Stimulated activated naive CD8-positive, alpha-beta T cell treated with anti-CD3 and anti-CD28 coated beads, Interleukin-15, Interleukin-2, amounts not matched to agents 100 ng/mL and 50 ng/mL, for 24 hours (primary cell): ENCODE measurements at regions not wholly inside any gene's neighbourhood (a gene's known extent, or its start where the extent isn't known, plus 50 kb on each side); places are given as distances from the start of the nearest gene placed in this dataset.
"Not testable (repeated sequence)": the region's sequence is repeated elsewhere in the genome, so short reads cannot be mapped to it uniquely, and the experiment has no call there.

Source experiments
- H3K27ac Mint-ChIP-seq: one replicate; pipeline ENCODE4 v1.8.0; 2021; ENCODE audit warnings: mild to moderate bottlenecking, mixed read lengths
- H3K27me3 Mint-ChIP-seq: one replicate; pipeline ENCODE4 v1.8.0; 2021; ENCODE audit warnings: mixed read lengths
- H3K36me3 Mint-ChIP-seq: one replicate; pipeline ENCODE4 v1.8.0; 2021; ENCODE audit warnings: low read depth, mixed read lengths
- H3K4me1 Mint-ChIP-seq: one replicate; pipeline ENCODE4 v1.8.0; 2021; ENCODE audit warnings: low read depth, mixed read lengths
- H3K4me3 Mint-ChIP-seq: one replicate; pipeline ENCODE4 v1.8.0; 2021; ENCODE audit warnings: mild to moderate bottlenecking, mixed read lengths
- H3K9me3 Mint-ChIP-seq: one replicate; pipeline ENCODE4 v1.8.0; 2021; ENCODE audit warnings: mixed read lengths

DNA sequence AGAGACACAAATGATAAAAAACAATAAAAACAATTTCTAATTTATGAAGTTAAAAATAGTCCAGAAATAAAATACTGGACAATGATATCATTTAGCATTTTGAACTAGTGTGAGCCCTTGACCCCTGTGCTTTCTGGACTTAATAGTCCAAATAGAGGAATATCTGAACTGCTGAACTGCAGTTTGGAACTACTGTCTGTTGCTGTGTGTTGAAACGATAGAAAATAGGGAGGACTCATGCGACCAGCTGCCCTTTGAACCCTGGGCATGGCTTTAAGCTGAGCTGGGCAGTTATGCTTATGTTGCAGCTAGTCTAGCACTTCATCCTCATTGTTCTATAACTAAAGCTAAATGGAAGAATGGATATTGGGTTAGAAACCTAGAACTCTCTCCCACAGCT, 99.5 kb downstream of the FMR1NB start:
- no peaks in the 10 kb centered on the region for H3K27me3 Mint-ChIP-seq
- no peaks in the 10 kb centered on the region for H3K36me3 Mint-ChIP-seq
- H3K4me3 Mint-ChIP-seq: no peak overlapping the region
- H3K27ac Mint-ChIP-seq: no peak overlapping the region
- no peaks in the 10 kb centered on the region for H3K4me1 Mint-ChIP-seq
- H3K9me3 Mint-ChIP-seq: no peaks in the 10 kb centered on the region

DNA sequence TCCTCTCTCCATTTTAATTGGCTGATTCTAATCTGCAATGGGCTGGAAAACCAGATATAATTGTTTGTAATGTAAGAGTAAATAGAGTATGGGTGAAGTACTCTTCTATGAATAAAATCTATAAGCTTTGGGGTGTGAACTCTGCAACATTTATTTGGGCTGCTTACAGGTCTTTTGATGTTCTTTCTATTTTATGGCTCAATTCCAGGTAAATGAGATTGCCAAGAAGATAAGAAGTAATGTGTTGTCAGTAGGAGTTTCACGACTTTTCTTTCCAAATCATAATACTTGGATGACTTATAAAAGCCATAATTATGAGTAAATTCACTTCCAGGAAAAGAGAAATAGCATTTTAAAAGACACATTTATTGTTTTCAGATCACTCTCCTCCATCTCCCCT, 103.5 kb downstream of the FMR1NB start:
- H3K4me3 Mint-ChIP-seq: no peak overlapping the region

DNA sequence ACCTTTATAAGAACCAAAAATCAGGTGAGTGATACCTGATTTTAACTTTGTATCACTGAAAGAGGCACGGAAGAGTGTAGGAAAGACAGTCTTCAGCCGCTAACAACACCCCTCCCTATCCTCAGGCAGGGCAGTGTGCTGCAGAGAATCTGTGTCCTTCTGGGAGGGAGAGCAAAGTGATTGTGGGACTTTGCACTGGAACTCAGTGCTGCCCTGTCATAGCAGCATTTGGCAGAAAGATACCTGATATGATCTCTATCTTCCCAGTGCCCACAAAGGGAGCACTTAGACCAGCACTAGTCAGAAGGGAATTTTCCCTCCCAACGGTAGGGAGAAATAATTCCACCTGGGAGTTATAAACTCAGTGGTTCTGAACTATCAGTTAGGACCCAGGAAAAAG, 139.0 kb downstream of the FMR1NB start:
- Mint-ChIP-seq H3K27me3 (no peaks in the 10 kb centered on the region), H3K4me1 (no peaks in the 10 kb centered on the region), H3K27ac (no peak overlapping the region), H3K4me3 (no peak overlapping the region), H3K9me3 (no peaks in the 10 kb centered on the region), H3K36me3 (no peaks in the 10 kb centered on the region)

More for the DNA sequence above, 103.5 kb downstream of the FMR1NB start:
- Mint-ChIP-seq H3K36me3 (no peaks in the 10 kb centered on the region), H3K9me3 (no peaks in the 10 kb centered on the region), H3K27me3 (no peaks in the 10 kb centered on the region), H3K27ac (no peak overlapping the region), H3K4me1 (no peaks in the 10 kb centered on the region)

DNA sequence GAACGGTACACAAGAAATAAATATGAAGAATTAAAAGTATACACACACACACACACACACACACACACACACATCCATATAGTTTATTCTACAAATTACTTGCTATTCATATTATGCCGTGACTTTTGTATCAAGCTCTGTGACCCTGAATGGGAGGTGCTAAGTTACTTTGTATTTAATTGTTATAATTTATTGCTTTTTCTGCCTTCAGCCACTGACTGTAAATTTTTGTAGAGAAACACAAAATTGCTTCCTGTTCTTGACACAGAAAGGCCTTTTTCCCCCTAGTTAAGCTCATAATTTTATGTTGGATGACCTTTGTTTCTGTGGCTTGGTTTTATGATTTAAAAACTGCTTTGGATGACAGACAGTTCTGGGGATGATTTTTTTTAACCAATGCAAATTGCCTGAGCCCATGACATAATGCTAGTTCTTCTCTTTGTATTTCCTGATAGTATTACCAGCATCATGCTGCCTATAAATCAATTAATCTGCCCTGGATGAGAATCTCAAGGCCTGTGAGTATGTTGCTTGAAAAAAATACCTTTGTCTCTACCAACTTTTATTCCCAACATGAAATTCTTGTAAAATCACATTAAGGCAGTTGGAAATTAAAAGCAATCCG, 140.0 kb downstream of the FMR1NB start:
- Mint-ChIP-seq H3K9me3 (no peaks in the 10 kb centered on the region), H3K4me3 (no peak overlapping the region), H3K36me3 (no peaks in the 10 kb centered on the region), H3K27me3 (no peaks in the 10 kb centered on the region), H3K27ac (no peak overlapping the region), H3K4me1 (no peaks in the 10 kb centered on the region)

DNA sequence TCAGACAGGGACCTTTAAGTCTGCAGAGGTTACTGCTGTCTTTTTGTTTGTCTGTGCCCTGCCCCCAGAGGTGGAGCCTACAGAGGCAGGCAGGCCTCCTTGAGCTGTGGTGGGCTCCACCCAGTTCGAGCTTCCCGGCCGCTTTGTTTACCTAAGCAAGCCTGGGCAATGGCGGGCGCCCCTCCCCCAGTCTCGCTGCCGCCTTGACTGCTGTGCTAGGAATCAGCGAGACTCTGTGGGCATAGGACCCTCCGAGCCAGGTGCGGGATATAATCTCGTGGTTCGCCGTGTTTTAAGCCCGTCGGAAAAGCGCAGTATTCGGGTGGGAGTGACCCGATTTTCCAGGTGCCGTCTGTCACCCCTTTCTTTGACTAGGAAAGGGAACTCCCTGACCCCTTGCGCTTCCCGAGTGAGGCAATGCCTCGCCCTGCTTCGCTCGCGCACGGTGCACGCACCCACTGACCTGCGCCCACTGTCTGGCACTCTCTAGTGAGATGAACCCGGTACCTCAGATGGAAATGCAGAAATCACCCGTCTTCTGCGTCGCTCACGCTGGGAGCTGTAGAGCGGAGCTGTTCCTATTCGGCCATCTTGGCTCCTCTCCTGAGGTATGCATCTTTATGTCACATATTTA, 147.9 kb downstream of the FMR1NB start:
- not testable (repeated sequence) for H3K36me3 Mint-ChIP-seq, H3K4me3 Mint-ChIP-seq, H3K9me3 Mint-ChIP-seq, H3K27ac Mint-ChIP-seq, H3K4me1 Mint-ChIP-seq, H3K27me3 Mint-ChIP-seq

DNA sequence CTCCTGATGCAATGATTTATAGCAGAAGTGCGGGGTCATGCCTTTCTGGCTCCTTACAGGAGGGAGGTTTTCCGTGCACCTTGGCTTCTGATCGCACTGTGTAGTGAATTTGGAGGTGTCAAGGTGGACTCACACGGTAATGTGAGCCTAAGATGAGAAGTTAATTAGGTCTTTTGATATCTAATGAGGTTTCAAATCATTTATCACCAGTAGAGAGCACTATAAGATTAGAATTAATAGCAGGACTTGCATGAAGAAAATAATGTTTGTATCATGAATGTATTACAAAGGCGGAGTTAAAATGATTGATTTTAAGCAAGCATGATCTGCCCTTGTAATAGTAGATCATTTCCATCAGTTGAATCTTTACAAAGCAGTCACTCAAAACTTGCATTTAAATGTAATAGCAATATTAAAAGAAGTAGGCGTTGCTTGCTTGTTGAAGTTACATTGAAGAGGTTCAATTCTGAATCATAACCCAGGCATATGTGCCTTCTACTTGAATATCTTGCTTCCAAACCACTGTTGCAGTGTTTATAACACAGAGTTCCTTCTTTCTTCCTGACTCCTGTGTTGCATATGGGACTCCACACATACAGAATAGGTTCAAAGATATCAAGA, 152.1 kb downstream of the FMR1NB start:
- no peaks in the 10 kb centered on the region for H3K36me3 Mint-ChIP-seq
- no peaks in the 10 kb centered on the region for H3K27me3 Mint-ChIP-seq
- H3K4me3 Mint-ChIP-seq: no peak overlapping the region
- H3K4me1 Mint-ChIP-seq: no peaks in the 10 kb centered on the region
- H3K9me3 Mint-ChIP-seq: no peaks in the 10 kb centered on the region
- no peak overlapping the region for H3K27ac Mint-ChIP-seq

DNA sequence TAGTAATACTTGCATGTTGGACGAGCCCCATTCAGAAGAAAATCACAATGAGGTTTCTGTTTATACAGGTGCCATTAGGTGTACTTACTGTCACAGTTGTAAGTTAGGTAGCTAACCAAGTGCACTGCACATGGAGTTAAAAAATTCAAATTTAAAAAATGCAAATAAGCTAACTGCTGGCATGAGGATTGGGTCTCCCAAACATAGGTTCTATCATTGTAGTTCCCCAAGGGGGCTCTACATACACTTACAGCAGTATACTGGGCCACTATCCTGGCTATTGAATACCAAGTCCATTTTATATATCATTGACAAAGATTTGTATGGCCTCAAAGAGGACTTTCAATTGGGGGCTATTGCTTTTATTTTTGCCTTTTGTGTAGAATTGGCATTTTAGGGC, 153.4 kb downstream of the FMR1NB start:
- H3K4me1 Mint-ChIP-seq: no peaks in the 10 kb centered on the region
- H3K27me3 Mint-ChIP-seq: no peaks in the 10 kb centered on the region
- no peak overlapping the region for H3K4me3 Mint-ChIP-seq
- no peak overlapping the region for H3K27ac Mint-ChIP-seq
- no peaks in the 10 kb centered on the region for H3K36me3 Mint-ChIP-seq
- H3K9me3 Mint-ChIP-seq: no peaks in the 10 kb centered on the region

DNA sequence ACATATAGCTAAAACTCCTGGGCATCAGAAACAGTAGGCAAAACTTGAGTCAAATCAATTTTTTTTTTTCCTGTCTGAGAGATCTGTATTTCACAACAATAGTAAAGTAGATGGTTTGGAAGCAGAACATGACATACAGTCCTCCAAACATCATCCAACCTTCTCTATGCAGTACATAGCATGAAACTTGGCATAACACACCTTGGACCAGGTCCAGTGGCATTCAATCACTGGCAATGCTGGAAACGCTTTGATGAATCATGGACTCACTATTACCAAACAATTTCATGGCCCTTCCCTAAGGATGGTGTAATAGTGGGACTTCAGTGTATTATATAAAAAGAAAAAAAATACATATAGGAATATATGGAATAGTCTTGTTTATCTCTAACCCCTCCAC, 154.6 kb downstream of the FMR1NB start:
- Mint-ChIP-seq H3K4me3 (no peak overlapping the region), H3K27ac (no peak overlapping the region), H3K36me3 (no peaks in the 10 kb centered on the region), H3K4me1 (no peaks in the 10 kb centered on the region), H3K9me3 (no peaks in the 10 kb centered on the region), H3K27me3 (no peaks in the 10 kb centered on the region)

DNA sequence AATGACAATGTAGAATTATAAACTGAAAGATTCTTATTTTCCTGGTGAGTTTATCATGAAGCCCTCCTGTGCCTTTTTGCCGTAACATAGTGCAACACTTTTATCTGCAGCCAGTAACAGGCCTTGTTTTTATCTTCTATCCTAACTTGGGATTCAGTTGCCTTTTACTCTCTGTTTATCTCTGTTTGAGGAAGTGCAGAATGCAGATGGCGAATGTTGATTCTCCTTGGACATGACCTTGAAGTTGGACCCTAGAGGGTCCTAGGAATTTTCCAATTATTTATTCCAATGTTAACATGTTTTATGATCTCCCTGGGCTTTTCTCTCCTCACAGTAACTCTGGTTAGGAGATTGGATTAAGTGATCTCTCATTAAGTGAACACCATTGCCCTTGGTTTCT, 165.0 kb downstream of the FMR1NB start:
- H3K4me3 Mint-ChIP-seq: no peak overlapping the region
- H3K4me1 Mint-ChIP-seq: no peaks in the 10 kb centered on the region
- no peaks in the 10 kb centered on the region for H3K36me3 Mint-ChIP-seq
- no peak overlapping the region for H3K27ac Mint-ChIP-seq
- no peaks in the 10 kb centered on the region for H3K27me3 Mint-ChIP-seq
- no peaks in the 10 kb centered on the region for H3K9me3 Mint-ChIP-seq

DNA sequence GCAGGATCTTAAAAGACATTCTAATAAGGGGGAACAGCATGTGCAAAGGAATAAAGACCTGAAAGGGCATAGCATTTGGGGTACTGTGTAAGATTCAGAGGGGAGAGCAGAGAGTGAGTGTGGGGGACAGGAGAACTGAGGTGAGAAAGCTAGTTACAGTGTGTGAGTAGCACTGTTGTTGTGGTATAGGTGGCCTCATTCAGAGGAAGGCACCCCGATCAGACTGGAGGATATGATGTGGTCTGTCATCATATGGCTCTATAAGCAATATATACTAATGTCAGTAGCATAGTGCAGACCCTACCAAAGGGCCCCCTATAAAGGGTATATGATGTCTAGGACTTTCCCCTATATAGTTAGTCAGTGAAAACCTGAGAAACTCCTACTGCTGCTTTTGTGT, 175.8 kb downstream of the FMR1NB start:
- H3K27me3 Mint-ChIP-seq: no peaks in the 10 kb centered on the region
- no peaks in the 10 kb centered on the region for H3K4me1 Mint-ChIP-seq
- no peak overlapping the region for H3K4me3 Mint-ChIP-seq
- no peak overlapping the region for H3K27ac Mint-ChIP-seq
- H3K9me3 Mint-ChIP-seq: no peaks in the 10 kb centered on the region
- H3K36me3 Mint-ChIP-seq: no peaks in the 10 kb centered on the region

DNA sequence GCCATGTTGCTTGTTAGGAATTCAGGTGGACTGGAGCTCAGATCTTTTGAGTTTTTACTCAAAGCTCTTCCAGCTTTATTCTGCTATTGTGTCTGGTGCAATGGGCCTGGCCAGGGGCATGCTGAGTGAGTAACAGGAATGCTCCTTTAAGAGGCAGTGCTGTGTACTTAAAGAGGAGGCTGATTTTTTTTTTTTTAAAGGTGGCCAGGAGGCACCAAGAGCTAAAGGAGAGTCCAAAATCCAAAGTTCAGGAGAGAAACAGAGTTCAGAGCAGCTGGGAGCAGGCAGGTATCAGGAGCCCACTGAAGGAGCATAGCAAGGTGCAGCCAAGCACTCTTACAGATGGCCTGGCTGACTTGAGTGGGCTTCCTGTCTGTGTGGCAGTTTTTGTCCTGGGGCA, 178.7 kb downstream of the FMR1NB start:
- no peaks in the 10 kb centered on the region for H3K9me3 Mint-ChIP-seq
- no peak overlapping the region for H3K27ac Mint-ChIP-seq
- no peaks in the 10 kb centered on the region for H3K27me3 Mint-ChIP-seq
- no peaks in the 10 kb centered on the region for H3K4me1 Mint-ChIP-seq
- no peak overlapping the region for H3K4me3 Mint-ChIP-seq
- H3K36me3 Mint-ChIP-seq: no peaks in the 10 kb centered on the region

DNA sequence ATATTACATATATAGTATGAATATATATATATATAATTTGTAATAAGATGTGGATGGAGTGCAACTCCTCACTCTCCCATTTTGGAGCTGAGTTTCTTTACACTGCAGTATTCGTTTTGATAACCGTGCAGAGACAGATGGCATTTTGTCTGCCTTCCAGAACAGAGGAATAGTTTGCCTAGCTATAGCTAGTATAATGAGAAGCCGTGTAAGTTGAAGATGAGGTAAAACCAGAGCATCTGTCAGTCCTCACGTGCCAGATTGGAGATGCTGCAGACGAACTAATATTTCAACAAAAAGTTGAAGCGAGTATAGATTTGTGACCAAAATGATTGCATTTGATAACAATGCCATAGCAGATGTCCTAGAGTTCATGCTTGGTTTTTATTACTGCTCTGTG, 180.6 kb downstream of the FMR1NB start:
- H3K4me1 Mint-ChIP-seq: no peaks in the 10 kb centered on the region

DNA sequence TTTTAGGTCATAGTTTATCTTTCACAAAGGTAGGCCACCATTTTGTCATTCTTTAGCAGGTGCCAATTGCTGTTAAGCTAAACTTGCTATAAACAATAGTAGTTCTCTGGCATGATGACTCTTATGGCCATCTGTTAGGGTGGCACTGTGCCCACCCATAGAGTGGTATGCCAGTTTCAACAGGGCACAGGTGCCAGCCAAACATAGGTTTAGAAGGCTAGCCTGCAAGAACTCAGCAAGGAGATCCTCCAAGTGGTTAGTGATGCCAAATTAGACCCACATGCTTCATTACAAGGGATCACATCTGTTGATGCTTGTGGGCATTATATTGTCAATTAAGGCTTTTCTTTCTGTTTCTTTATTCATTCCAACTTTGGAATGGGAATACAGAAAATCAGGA, 204.5 kb downstream of the FMR1NB start:
- Mint-ChIP-seq H3K9me3 (no peaks in the 10 kb centered on the region), H3K27me3 (no peaks in the 10 kb centered on the region), H3K27ac (no peak overlapping the region), H3K4me1 (no peaks in the 10 kb centered on the region), H3K4me3 (no peak overlapping the region), H3K36me3 (no peaks in the 10 kb centered on the region)

More for the DNA sequence above, 180.6 kb downstream of the FMR1NB start:
- Mint-ChIP-seq H3K9me3 (no peaks in the 10 kb centered on the region), H3K36me3 (no peaks in the 10 kb centered on the region), H3K27me3 (no peaks in the 10 kb centered on the region), H3K27ac (no peak overlapping the region), H3K4me3 (no peak overlapping the region)

DNA sequence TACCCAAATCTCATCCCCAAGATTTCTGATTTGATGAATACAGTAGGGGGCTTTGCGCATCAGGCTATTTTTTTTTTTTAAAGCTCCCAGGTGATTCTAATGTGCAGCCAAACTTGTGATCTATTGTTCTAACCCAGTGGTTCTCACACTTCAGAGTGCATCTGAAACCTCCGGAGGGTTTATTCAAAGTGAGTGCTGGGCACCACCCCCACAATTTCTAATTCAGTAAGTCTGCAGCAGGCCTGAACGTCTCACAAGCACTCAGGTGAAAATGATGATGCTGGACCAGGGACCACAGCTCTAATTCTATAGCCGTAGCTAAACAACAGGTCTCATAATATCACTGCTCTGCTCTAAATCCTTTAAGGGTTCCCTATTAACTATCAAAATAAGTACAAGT, 211.4 kb downstream of the FMR1NB start:
- no peak overlapping the region for H3K27ac Mint-ChIP-seq
- no peaks in the 10 kb centered on the region for H3K27me3 Mint-ChIP-seq
- H3K9me3 Mint-ChIP-seq: no peaks in the 10 kb centered on the region
- no peak overlapping the region for H3K4me3 Mint-ChIP-seq
- H3K4me1 Mint-ChIP-seq: no peaks in the 10 kb centered on the region
- no peaks in the 10 kb centered on the region for H3K36me3 Mint-ChIP-seq

DNA sequence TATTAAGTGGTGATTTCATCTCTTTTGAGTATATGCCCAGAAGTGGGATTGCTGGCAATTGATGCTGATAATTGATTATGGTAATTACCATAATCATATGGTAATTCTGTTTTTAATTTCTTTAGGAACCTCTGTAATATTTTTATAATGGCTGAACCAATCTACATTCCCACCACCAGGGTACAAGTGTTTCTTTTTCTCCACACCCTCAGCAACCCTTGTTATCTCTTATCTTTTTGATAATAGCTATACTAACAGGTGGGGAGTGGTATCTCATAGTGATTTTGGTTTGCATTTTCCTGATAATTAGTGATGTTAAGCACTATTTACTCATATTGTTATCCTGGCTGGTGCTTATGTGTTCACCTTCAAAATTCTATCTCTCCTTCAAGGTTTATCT, 212.6 kb downstream of the FMR1NB start:
- Mint-ChIP-seq H3K36me3 (no peaks in the 10 kb centered on the region), H3K9me3 (no peaks in the 10 kb centered on the region), H3K4me3 (no peak overlapping the region), H3K4me1 (no peaks in the 10 kb centered on the region), H3K27me3 (no peaks in the 10 kb centered on the region), H3K27ac (no peak overlapping the region)

DNA sequence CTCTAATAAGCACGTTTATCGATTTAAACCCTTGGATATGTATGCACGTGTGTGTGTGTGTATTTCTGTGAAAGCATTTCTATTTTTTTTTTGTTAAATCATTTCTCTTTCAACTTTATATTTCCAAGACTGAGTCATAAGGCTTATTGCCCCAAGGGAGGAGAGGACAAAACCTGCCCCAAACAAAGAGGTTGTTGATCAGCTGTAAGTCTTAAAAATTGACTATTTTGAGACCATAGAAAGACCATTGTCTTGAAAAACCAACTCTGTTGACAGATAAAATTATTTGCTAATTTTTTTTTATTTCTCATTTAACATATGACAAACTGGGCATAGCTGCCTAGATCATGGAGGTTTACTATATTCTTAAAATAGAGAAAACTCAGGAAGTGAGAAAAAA, 222.4 kb downstream of the FMR1NB start:
- Mint-ChIP-seq H3K9me3 (peaks cover 4% of the 10 kb centered on the region), H3K36me3 (no peaks in the 10 kb centered on the region), H3K27me3 (no peaks in the 10 kb centered on the region), H3K27ac (no peak overlapping the region), H3K4me3 (no peak overlapping the region), H3K4me1 (peaks cover 6% of the 10 kb centered on the region)
